ENCODE measurements at regions not wholly inside any gene's neighbourhood (a gene's known extent, or its start where the extent isn't known, plus 50 kb on each side); places are given as distances from the start of the nearest gene placed in this dataset.

GRCh38 chr7:40959955-40960354 is 742.9 kb downstream of the INHBA start:
- Histone ChIP-seq H3K27ac (ENCODE audit: low read depth) (no peak overlapping the region), H3K4me1 (ENCODE audit: insufficient read depth) (no peaks in the 10 kb centered on the region), H3K9me2 (ENCODE audit: insufficient read depth) (no peaks in the 10 kb centered on the region; the same call in 1 of the 2 replicates), H3K4me2 (no peak overlapping the region), H3F3A (replicated peaks; ENCODE audit: low read depth) (no peaks in the 10 kb centered on the region), H2AFZ (no peak overlapping the region), H3K79me2 (replicated peaks; ENCODE audit: insufficient read depth) (no peaks in the 10 kb centered on the region), H3K27me3 (ENCODE audit: insufficient read depth) (no peaks in the 10 kb centered on the region), H3K36me3 (ENCODE audit: insufficient read depth) (no peaks in the 10 kb centered on the region), H4K20me1 (replicated peaks; ENCODE audit: insufficient read depth) (no peaks in the 10 kb centered on the region), H3K4me3 (no peak overlapping the region)
- Mint-ChIP-seq H3K9me3 (peaks cover 30% of the 10 kb centered on the region), H3K27ac (no peak overlapping the region), H3K4me1 (no peaks in the 10 kb centered on the region), H3K36me3 (ENCODE audit: low read depth) (peaks cover 7% of the 10 kb centered on the region; the same call in 2 of the 3 replicates), H3K27me3 (ENCODE audit: insufficient read depth, low read depth, poor library complexity) (peaks cover 2% of the 10 kb centered on the region), H3K4me3 (no peak overlapping the region)
- ATAC-seq, result no peak
- no peak for TF ChIP-seq ZNF462 (CRISPR knock-in tag; IDR thresholded peaks at IDR 0.05)
- no peak for TF ChIP-seq EZH2phosphoT487 (IDR thresholded peaks at IDR 0.05; ENCODE audit: unreplicated experiment)
- DNase-seq (ENCODE audit: low spot score), result no peak

- no peaks in the 10 kb centered on the region for H3K4me1 Mint-ChIP-seq
- peaks cover 70% of the 10 kb centered on the region for H3K9me3 Mint-ChIP-seq
- Histone ChIP-seq H2AFZ (no peak overlapping the region), H3K27ac (ENCODE audit: low read depth) (no peak overlapping the region), H3K79me2 (replicated peaks; ENCODE audit: insufficient read depth) (no peaks in the 10 kb centered on the region), H4K20me1 (replicated peaks; ENCODE audit: insufficient read depth) (no peaks in the 10 kb centered on the region), H3K4me3 (no peak overlapping the region), H3K9me2 (ENCODE audit: insufficient read depth) (no peaks in the 10 kb centered on the region), H3F3A (replicated peaks; ENCODE audit: low read depth) (no peaks in the 10 kb centered on the region), H3K4me1 (ENCODE audit: insufficient read depth) (no peaks in the 10 kb centered on the region), H3K27me3 (ENCODE audit: insufficient read depth) (no peaks in the 10 kb centered on the region), H3K4me2 (no peak overlapping the region), H3K36me3 (ENCODE audit: insufficient read depth) (peaks cover 6% of the 10 kb centered on the region; the same call in 1 of the 2 replicates)
- DNase-seq (ENCODE audit: low spot score), result no peak
- H3K4me3 Mint-ChIP-seq, result no peak overlapping the region
- H3K27me3 Mint-ChIP-seq (ENCODE audit: insufficient read depth, low read depth, poor library complexity), result peaks cover 5% of the 10 kb centered on the region
- no peak overlapping the region for H3K27ac Mint-ChIP-seq
- no peak for ATAC-seq
- H3K36me3 Mint-ChIP-seq (ENCODE audit: low read depth), result peaks cover 31% of the 10 kb centered on the region
- TF ChIP-seq ZNF114 (CRISPR knock-in tag; IDR thresholded peaks at IDR 0.05), result no peak
- TF ChIP-seq ZNF462 (CRISPR knock-in tag; IDR thresholded peaks at IDR 0.05), result no peak
- TF ChIP-seq EZH2 (IDR thresholded peaks at IDR 0.05; ENCODE audit: low read depth, unreplicated experiment), result no peak
Measured at GRCh38 chr7:40948239-40948638, 754.7 kb downstream of the INHBA start.

Data from GM23338 (cell line).